SJCRH30 (cell line): ENCODE measurements at regions not wholly inside any gene's neighbourhood (a gene's known extent, or its start where the extent isn't known, plus 50 kb on each side); places are given as distances from the start of the nearest gene placed in this dataset.
A peak's percentile ranks its signal among the peaks of the same experiment; 100 is the strongest.

ENCODE experiments used
- DNase-seq, 2 experiments: peaks; one replicate each; pipeline ENCODE4 v3.0.0-alpha.2; 2015 to 2020
- H3K27ac ChIP-seq: fragments of 250-450 bp; sonication (Bioruptor Pico); 2 replicates; pipeline ENCODE4 v1.5.1; 2020; ENCODE audit warnings: mild to moderate bottlenecking, moderate library complexity
- H3K27me3 ChIP-seq: fragments of 250-450 bp; sonication (Bioruptor Pico); 2 replicates; pipeline ENCODE4 v1.5.1; 2020; ENCODE audit warnings: mild to moderate bottlenecking, moderate library complexity
- H3K36me3 ChIP-seq: fragments of 250-450 bp; sonication (Bioruptor Pico); 2 replicates; pipeline ENCODE4 v1.5.1; 2020; ENCODE audit warnings: mild to moderate bottlenecking, moderate library complexity
- H3K4me1 ChIP-seq: fragments of 250-450 bp; sonication (Bioruptor Pico); 2 replicates; pipeline ENCODE4 v1.5.1; 2020; ENCODE audit warnings: mild to moderate bottlenecking, moderate library complexity
- H3K4me3 ChIP-seq: fragments of 250-450 bp; sonication (Bioruptor Pico); 2 replicates; pipeline ENCODE4 v1.5.1; 2020; ENCODE audit warnings: mild to moderate bottlenecking, moderate library complexity
- H3K9me3 ChIP-seq: fragments of 250-450 bp; sonication (Bioruptor Pico); replicated peaks from 2 replicates; pipeline ENCODE4 v1.5.1; 2020; ENCODE audit warnings: mild to moderate bottlenecking, moderate library complexity

DNA sequence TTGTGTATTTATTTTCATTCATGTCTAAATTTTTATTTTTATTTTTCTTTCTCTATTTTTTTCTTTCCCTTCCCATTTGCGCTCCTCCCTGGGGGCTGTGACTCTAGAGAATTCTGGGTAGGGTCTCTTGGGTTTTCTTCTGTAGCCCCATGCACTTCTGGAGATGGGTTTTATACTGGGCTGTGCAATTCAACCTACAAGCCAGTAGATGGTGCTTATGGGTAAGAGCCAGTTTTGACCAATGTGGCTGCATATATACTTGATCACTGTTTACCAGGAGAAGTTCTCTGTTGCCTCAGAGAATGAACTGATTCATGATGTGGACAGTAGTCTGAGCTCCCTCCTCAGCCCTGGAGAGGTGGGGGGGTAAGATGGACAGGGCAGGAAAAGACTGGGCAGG lies 614.6 kb downstream of the PCDH19 start:
- Histone ChIP-seq H3K36me3 (no peaks in the 10 kb centered on the region), H3K27ac (no peak overlapping the region), H3K27me3 (no peaks in the 10 kb centered on the region), H3K4me1 (no peaks in the 10 kb centered on the region), H3K9me3 (no peaks in the 10 kb centered on the region), H3K4me3 (no peak overlapping the region)
- peak in 1 of 2 experiments; percentile 14 for DNase-seq

DNA sequence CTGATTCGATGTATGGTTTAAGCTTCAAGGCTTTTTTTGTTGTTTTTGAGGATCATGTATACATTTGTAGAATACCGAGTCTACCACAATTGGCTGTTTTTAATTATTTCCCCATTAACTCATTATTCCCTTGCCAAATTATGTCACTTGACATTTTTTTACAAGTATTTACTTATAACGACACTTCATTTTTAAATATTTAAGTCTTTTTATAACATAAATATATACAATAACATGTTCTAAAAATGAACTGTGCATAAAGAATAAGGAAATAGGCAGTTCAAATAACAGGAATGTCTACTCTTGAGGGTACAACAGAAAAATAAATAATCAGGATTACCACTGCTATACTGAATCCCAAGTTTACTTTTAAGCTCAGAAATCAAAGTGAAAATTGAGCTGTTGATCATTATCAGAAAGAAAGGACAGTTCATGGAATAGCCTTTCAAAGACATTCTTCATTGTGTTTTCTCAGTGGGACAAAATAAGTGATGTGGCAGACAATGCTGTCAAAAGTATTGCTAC lies 627.5 kb downstream of the PCDH19 start:
- Histone ChIP-seq H3K27ac (no peak overlapping the region), H3K27me3 (no peaks in the 10 kb centered on the region), H3K4me3 (no peak overlapping the region), H3K4me1 (no peaks in the 10 kb centered on the region), H3K9me3 (no peaks in the 10 kb centered on the region), H3K36me3 (no peaks in the 10 kb centered on the region)
- DNase-seq: no peak

DNA sequence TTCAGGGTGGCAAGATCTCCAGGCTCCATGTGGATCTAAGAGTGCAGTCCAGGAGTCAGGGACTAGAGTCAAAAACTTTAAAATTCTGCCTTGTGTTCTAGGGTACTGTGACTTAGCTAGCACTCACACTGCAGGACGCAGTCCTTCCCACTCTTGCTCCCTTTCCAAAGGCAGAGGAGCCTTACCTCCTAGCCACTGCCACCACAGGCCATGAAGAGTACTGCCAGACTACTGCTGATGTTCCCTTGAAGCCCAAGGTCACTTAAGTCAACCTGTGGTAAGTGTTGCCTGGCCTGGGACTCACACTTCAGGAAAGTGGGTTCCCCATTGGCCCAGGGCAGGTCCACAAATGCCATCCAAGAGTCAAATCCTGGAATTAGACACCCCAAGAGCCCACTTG lies 632.2 kb downstream of the PCDH19 start:
- Histone ChIP-seq H3K27ac (no peak overlapping the region), H3K4me3 (no peak overlapping the region), H3K4me1 (no peaks in the 10 kb centered on the region), H3K9me3 (no peaks in the 10 kb centered on the region), H3K27me3 (no peaks in the 10 kb centered on the region), H3K36me3 (no peaks in the 10 kb centered on the region)
- DNase-seq: peak in 1 of 2 experiments; percentile 2

DNA sequence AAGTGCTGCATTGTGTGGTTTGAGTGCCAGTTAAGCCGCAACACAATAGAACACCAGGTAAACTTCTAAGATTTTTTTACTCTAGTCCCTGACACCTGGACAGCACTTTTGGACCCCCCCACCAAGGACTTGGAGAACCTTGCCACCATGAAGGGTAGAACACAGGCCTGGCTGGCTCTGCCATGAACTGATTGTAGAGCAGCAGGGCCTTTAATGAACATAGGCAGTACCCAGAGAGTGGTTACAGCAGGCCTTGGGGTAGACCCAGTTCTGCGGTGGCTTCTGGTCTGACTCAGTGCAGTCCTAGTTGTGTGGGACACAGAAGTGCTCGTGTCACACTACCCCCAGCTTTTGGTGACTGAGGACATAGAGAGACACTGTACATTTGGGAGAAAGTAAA lies 648.3 kb downstream of the PCDH19 start:
- Histone ChIP-seq H3K27me3 (no peaks in the 10 kb centered on the region), H3K9me3 (no peaks in the 10 kb centered on the region), H3K27ac (no peak overlapping the region), H3K4me1 (no peaks in the 10 kb centered on the region), H3K4me3 (no peak overlapping the region), H3K36me3 (no peaks in the 10 kb centered on the region)
- no peak for DNase-seq

DNA sequence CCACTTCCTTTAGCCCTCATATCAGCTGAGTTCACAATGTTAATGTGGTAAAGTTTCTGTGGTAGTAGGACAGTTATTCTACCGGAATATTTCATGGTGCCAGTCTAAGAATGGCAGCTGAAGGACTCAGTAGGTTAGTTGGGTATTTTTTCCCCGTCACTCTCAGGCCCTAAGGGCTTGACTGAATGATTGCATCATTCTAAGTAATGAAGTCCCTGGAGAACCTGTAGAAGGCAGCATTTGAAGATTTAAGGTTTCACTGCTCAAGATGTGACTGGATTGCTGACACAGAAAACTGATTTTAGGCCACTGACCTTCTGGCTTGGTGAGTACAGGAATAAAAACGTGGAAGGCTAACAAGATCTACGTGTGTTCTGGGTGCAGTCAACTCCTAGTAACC lies 657.3 kb downstream of the PCDH19 start:
- H3K4me3 ChIP-seq: no peak overlapping the region
- H3K9me3 ChIP-seq: no peaks in the 10 kb centered on the region
- H3K27ac ChIP-seq: no peak overlapping the region
- no peaks in the 10 kb centered on the region for H3K4me1 ChIP-seq
- DNase-seq: no peak
- no peaks in the 10 kb centered on the region for H3K36me3 ChIP-seq
- H3K27me3 ChIP-seq: no peaks in the 10 kb centered on the region

DNA sequence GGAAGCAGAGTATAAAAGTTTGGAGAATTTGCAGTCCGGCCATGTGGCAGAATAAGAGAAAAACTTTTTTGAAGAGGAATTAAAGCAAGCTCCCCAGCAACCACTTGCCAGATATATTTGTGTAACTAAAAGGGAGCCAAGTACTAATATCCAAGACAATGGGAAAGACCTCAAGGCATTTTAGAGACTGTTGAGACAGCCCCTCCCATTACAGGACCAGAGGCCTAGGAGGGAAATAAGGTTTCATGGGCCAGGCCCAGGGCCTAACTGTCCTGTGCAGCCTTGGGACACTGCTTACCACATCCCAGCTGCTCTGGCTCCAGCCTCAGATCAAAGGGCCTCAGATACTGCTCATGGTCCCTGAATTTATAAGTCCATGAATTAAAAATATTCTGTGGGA lies 659.4 kb downstream of the PCDH19 start:
- Histone ChIP-seq H3K27ac (no peak overlapping the region), H3K36me3 (no peaks in the 10 kb centered on the region), H3K4me3 (no peak overlapping the region), H3K9me3 (no peaks in the 10 kb centered on the region), H3K27me3 (no peaks in the 10 kb centered on the region), H3K4me1 (no peaks in the 10 kb centered on the region)
- no peak for DNase-seq

DNA sequence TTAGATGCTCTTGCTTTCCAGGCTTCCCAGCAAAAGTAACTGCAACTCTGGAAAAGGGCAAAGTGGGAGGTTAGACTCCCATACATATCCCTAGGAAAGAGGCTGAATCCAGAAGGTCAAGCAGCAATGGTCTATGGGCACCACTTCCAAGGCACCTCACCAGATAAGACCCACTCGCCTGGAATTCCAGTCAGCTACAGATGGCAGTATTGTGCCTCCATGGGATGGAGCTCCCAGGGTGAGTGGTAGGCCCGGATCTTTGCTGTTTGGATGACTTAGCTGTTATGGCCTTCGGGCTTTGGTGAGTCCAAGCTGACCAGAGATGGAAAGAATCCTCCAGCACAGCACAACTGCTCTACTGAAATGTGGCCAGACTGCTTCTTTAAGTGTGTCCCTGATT lies 688.0 kb downstream of the PCDH19 start:
- no peak overlapping the region for H3K4me3 ChIP-seq
- H3K27ac ChIP-seq: no peak overlapping the region
- DNase-seq: peak in 1 of 2 experiments; percentile 2
- H3K9me3 ChIP-seq: no peaks in the 10 kb centered on the region
- no peaks in the 10 kb centered on the region for H3K27me3 ChIP-seq
- H3K36me3 ChIP-seq: no peaks in the 10 kb centered on the region
- H3K4me1 ChIP-seq: no peaks in the 10 kb centered on the region

DNA sequence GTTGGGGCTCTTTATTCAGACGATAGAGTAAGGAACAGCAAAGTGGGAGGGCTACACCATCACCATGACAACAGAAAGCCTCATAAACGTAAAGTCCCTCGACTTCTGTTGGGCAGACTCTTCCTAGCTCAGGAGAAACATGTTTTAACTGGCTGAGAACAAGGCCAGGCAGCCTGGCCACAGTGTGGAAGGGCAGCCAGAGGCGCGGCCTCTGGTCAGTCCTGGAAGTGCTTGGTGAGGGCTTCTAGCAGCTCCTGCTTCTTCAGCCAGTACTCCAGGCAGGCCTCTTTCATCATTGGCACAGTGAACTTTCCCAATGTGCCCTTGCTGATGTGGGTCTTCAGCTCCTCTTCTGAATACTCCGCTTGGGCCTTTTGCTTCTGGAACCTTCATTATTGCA lies 690.9 kb downstream of the PCDH19 start:
- Histone ChIP-seq H3K9me3 (no peaks in the 10 kb centered on the region), H3K27me3 (no peaks in the 10 kb centered on the region)

DNA sequence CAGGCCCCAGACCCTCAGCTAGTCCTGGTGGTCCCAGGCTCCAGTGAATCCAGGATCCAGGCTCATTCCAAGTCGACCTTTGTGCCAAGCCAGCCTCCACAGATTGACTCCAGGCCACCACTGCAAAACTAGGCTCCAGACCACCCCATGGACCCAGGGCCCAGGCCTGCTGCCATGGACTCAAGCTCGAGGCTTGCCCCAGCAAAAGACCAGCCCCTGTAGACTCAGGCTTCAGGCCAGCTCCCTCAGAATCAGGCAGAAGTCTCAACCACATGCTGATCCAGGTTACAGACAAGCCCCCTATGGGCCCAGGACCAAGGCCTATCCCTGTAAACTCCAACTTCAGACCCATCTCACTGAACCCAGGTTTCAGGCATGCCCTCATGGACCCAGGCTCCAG lies 692.4 kb downstream of the PCDH19 start:
- H3K36me3 ChIP-seq: no peaks in the 10 kb centered on the region
- H3K4me3 ChIP-seq: no peak overlapping the region
- no peak for DNase-seq
- H3K4me1 ChIP-seq: no peaks in the 10 kb centered on the region
- no peaks in the 10 kb centered on the region for H3K27me3 ChIP-seq
- no peaks in the 10 kb centered on the region for H3K9me3 ChIP-seq
- no peak overlapping the region for H3K27ac ChIP-seq

More for the DNA sequence above, 690.9 kb downstream of the PCDH19 start:
- Histone ChIP-seq H3K36me3 (no peaks in the 10 kb centered on the region), H3K4me1 (no peaks in the 10 kb centered on the region), H3K4me3 (no peak overlapping the region), H3K27ac (no peak overlapping the region)
- DNase-seq: no peak

DNA sequence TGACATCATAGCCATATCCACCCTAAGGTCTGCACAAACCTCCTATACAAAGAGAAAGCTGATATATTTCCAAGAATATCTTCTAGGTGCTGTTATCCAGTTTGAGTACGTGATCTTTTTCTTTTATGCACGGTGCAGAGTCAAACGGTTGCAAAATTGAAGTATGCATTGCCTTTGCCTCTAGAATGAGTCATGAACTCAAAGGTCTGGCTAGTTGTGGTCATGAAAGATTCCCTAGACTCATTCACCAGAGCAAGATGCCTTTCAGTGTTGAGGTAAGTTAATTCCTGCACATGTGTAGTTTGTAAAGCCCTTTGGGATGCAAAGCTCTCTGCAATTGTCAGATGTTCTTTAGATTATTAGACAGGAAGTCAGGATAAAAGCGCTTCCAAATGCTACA lies 704.4 kb downstream of the PCDH19 start:
- Histone ChIP-seq H3K4me1 (no peaks in the 10 kb centered on the region), H3K9me3 (no peaks in the 10 kb centered on the region), H3K27me3 (no peaks in the 10 kb centered on the region), H3K4me3 (no peak overlapping the region), H3K27ac (no peak overlapping the region), H3K36me3 (no peaks in the 10 kb centered on the region)
- DNase-seq: no peak

DNA sequence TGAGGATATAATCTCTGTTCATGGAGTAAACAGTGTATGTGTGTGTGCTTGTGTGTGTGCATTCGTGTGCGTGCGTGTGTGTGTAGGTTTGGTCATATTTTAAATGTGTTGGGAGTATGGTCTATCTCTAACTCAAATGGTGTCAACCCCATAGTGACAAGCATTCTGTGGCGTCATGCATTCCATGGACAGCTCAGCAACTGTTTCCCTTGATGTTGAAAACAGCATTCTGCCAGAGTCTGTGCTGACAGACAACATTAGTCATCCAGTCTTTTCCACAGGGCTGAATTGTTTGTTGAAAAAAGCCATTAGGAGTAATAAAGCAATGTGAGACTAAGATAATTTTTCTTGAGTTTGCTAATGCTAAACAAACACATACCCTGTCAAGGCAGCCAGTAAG lies 706.6 kb downstream of the PCDH19 start:
- H3K4me1 ChIP-seq: no peaks in the 10 kb centered on the region
- no peak overlapping the region for H3K4me3 ChIP-seq
- no peaks in the 10 kb centered on the region for H3K27me3 ChIP-seq
- H3K36me3 ChIP-seq: no peaks in the 10 kb centered on the region
- H3K27ac ChIP-seq: no peak overlapping the region
- DNase-seq: no peak
- no peaks in the 10 kb centered on the region for H3K9me3 ChIP-seq

DNA sequence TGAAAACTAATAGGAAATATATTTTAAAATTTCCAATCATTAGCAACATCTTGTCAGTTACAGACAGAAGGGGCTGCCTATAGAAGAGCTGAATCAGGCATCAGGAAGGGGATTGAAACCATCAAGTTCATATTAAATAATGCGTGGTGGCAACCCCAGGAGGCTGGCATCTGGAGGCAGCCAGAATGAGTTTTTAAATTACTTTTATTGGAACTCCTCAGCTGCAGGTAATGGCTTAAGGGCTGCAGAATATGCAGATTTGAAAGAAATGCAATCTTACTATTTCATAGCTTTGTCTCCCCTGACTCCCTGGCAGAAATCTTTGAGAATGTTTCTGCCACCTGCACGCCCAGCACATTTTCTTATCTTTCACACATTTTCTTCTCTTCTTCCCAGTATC lies 711.6 kb downstream of the PCDH19 start:
- no peaks in the 10 kb centered on the region for H3K27me3 ChIP-seq
- H3K36me3 ChIP-seq: no peaks in the 10 kb centered on the region
- no peak overlapping the region for H3K4me3 ChIP-seq
- H3K9me3 ChIP-seq: no peaks in the 10 kb centered on the region
- H3K27ac ChIP-seq: no peak overlapping the region
- DNase-seq: no peak
- H3K4me1 ChIP-seq: no peaks in the 10 kb centered on the region

DNA sequence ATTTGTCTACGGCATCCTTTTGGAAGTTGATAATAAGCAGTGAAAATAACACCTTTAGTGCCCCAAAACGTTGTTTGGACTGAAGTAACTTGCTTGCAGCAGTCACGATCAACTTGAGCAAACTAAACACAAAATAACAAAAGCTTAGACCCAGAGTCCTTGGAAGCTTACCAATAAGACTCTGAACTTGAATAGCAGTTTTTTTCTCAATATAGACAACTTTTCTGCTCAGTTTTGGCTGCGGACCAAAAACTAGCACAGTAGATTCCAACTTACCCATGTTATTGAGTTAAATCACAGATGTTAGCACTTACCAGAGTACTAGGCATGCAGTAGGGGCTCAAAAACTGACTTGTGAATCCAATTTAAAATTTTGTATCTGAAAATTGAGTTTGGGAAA lies 746.9 kb downstream of the PCDH19 start:
- no peaks in the 10 kb centered on the region for H3K9me3 ChIP-seq
- H3K4me3 ChIP-seq: no peak overlapping the region
- no peaks in the 10 kb centered on the region for H3K27me3 ChIP-seq
- no peak overlapping the region for H3K27ac ChIP-seq
- H3K4me1 ChIP-seq: no peaks in the 10 kb centered on the region
- no peak for DNase-seq
- H3K36me3 ChIP-seq: no peaks in the 10 kb centered on the region

DNA sequence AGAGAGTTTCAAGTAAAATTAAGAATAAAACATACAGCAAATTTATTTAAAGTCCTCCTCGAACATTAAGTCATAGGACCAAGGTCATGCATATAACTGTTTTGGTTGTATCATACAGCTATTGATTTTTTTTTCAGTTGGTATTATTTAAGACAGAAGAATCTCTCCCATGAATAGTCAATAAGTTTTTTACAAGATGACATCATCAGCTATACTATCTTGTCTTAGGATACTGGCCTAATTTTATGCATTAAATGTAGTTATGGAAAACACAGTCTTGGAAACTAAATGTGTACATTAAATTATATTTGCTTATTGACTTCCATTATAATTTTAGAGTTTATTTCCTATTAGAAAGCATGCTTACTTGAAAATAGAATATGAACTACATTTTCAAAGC lies 755.9 kb downstream of the PCDH19 start:
- Histone ChIP-seq H3K4me1 (no peaks in the 10 kb centered on the region), H3K27me3 (no peaks in the 10 kb centered on the region), H3K4me3 (no peak overlapping the region), H3K9me3 (no peaks in the 10 kb centered on the region), H3K36me3 (no peaks in the 10 kb centered on the region), H3K27ac (no peak overlapping the region)
- no peak for DNase-seq

DNA sequence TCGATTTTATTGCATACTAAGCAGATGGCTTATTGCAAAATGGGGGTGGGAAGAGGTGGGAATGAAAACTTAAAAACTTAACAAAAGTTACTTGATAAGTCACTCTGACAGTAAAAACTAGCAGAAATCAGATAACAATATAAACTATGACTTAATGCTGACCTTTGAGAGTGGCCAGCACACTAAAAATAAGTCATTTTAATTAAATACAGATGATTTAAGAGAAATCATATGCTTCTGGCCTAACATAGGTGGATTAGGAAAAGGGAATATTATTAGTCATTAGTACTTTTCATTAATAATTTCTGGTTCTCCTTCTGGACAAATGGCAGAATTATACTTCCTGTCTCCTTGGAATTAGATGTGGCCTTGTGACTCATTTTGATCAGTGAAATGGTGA lies 756.7 kb downstream of the PCDH19 start:
- H3K4me3 ChIP-seq: no peak overlapping the region
- no peaks in the 10 kb centered on the region for H3K9me3 ChIP-seq
- H3K36me3 ChIP-seq: no peaks in the 10 kb centered on the region
- H3K27me3 ChIP-seq: no peaks in the 10 kb centered on the region
- H3K4me1 ChIP-seq: no peaks in the 10 kb centered on the region
- H3K27ac ChIP-seq: no peak overlapping the region
- no peak for DNase-seq

DNA sequence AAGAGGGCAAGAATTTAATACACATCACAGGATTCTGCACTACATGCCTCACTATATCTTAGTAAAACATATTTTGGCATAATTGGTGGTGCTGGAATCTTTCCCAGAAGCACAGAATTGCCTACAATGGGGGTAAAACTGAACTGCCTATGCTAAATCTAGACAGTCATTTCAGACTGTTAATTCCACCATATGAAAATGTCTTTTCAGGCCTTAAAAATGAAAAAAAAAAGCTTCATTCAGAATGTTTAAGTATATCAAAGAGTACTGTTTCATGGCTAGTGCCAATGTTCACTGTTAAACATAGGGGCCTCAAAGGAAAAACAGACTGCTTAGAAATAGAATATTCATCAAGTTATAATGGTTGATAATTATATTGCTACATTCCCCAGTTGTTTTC lies 797.0 kb downstream of the PCDH19 start:
- DNase-seq: no peak
- Histone ChIP-seq H3K4me1 (no peaks in the 10 kb centered on the region), H3K27me3 (no peaks in the 10 kb centered on the region), H3K27ac (no peak overlapping the region), H3K4me3 (no peak overlapping the region), H3K9me3 (no peaks in the 10 kb centered on the region), H3K36me3 (no peaks in the 10 kb centered on the region)
